KMS-11 (cell line): ENCODE measurements at regions not wholly inside any gene's neighbourhood (a gene's known extent, or its start where the extent isn't known, plus 50 kb on each side); places are given as distances from the start of the nearest gene placed in this dataset.

Source experiments
- H2AFZ ChIP-seq: fragments of 200-600 bp; sonication (generic); 2 replicates; pipeline ENCODE4 v1.6.1; 2016; ENCODE audit warnings: antibody characterized with exemption, mixed run types, low read depth
- H3K27ac ChIP-seq: fragments of 200-600 bp; sonication (generic); 2 replicates; pipeline ENCODE4 v1.6.1; 2016; ENCODE audit warnings: mild to moderate bottlenecking, mixed run types
- H3K27me3 ChIP-seq: fragments of 200-600 bp; sonication (generic); 2 replicates; pipeline ENCODE4 v1.6.1; 2017; ENCODE audit warnings: mild to moderate bottlenecking, low read depth, mixed run types, moderate library complexity; ENCODE audit not compliant: insufficient read depth
- H3K36me3 ChIP-seq: fragments of 200-600 bp; sonication (generic); 2 replicates; pipeline ENCODE4 v1.6.1; 2017; ENCODE audit warnings: mild to moderate bottlenecking, mixed run types; ENCODE audit not compliant: insufficient read depth
- H3K4me1 ChIP-seq: fragments of 200-600 bp; sonication (generic); 2 replicates; pipeline ENCODE4 v1.6.1; 2016; ENCODE audit warnings: mild to moderate bottlenecking, low read depth, mixed run types; ENCODE audit not compliant: poor library complexity, severe bottlenecking
- H3K4me2 ChIP-seq: fragments of 200-600 bp; sonication (generic); 2 replicates; pipeline ENCODE4 v1.7.0; 2016; ENCODE audit warnings: mild to moderate bottlenecking, mixed run types
- H3K4me3 ChIP-seq: fragments of 200-600 bp; sonication (generic); IDR thresholded peaks from 2 replicates; pipeline ENCODE4 v1.6.1; 2017; ENCODE audit warnings: low read depth, low read length, mixed read lengths; ENCODE audit not compliant: insufficient read depth
- H3K79me2 ChIP-seq: fragments of 200-600 bp; sonication (generic); 2 replicates; pipeline ENCODE4 v1.6.1; 2016; ENCODE audit warnings: low read depth, mixed run types; ENCODE audit not compliant: insufficient read depth
- H3K9ac ChIP-seq: fragments of 200-600 bp; sonication (generic); 2 replicates; pipeline ENCODE4 v1.6.1; 2016; ENCODE audit warnings: mild to moderate bottlenecking, mixed run types
- H4K20me1 ChIP-seq: fragments of 200-600 bp; sonication (generic); 2 replicates; pipeline ENCODE4 v1.6.1; 2016; ENCODE audit warnings: mild to moderate bottlenecking, mixed run types; ENCODE audit not compliant: insufficient read depth
- CTCF ChIP-seq: fragments of 200-600 bp; sonication (generic); conservative IDR thresholded peaks from 2 replicates; pipeline ENCODE4 v1.6.1; 2017; ENCODE audit warnings: low read depth, mild to moderate bottlenecking, antibody characterized with exemption, low read length, moderate library complexity, mixed read lengths

GRCh38 chr6:8969747-8970146, 534.4 kb upstream of the SLC35B3 start:
- Histone ChIP-seq H3K4me1 (no peaks in the 10 kb centered on the region), H3K27ac (no peak overlapping the region), H3K4me3 (no peak overlapping the region), H3K9ac (no peak overlapping the region), H4K20me1 (no peaks in the 10 kb centered on the region), H3K79me2 (no peaks in the 10 kb centered on the region), H3K27me3 (no peaks in the 10 kb centered on the region), H3K4me2 (no peak overlapping the region), H3K36me3 (no peaks in the 10 kb centered on the region), H2AFZ (no peak overlapping the region)
- TF ChIP-seq CTCF: no peak

- H3K27me3 ChIP-seq: no peaks in the 10 kb centered on the region
- H3K4me3 ChIP-seq: no peak overlapping the region
- H3K9ac ChIP-seq: no peak overlapping the region
- no peak overlapping the region for H2AFZ ChIP-seq
- no peaks in the 10 kb centered on the region for H3K79me2 ChIP-seq
- H3K4me1 ChIP-seq: no peaks in the 10 kb centered on the region
- no peak overlapping the region for H3K4me2 ChIP-seq
- H3K36me3 ChIP-seq: no peaks in the 10 kb centered on the region
- no peak overlapping the region for H3K27ac ChIP-seq
- no peaks in the 10 kb centered on the region for H4K20me1 ChIP-seq
- TF ChIP-seq CTCF: no peak
Measured at GRCh38 chr6:8958894-8959511, 523.7 kb upstream of the SLC35B3 start.

GRCh38 chr6:8953310-8953709, 518.0 kb upstream of the SLC35B3 start:
- Histone ChIP-seq H3K79me2 (no peaks in the 10 kb centered on the region), H2AFZ (no peak overlapping the region), H4K20me1 (no peaks in the 10 kb centered on the region), H3K27ac (no peak overlapping the region), H3K9ac (no peak overlapping the region), H3K4me2 (no peak overlapping the region), H3K4me1 (no peaks in the 10 kb centered on the region), H3K36me3 (no peaks in the 10 kb centered on the region), H3K27me3 (no peaks in the 10 kb centered on the region), H3K4me3 (no peak overlapping the region)
- no peak for TF ChIP-seq CTCF

- Histone ChIP-seq H3K27ac (no peak overlapping the region), H3K9ac (no peak overlapping the region), H3K79me2 (no peaks in the 10 kb centered on the region), H3K4me1 (no peaks in the 10 kb centered on the region), H3K4me2 (no peak overlapping the region), H3K36me3 (no peaks in the 10 kb centered on the region), H4K20me1 (no peaks in the 10 kb centered on the region), H3K4me3 (no peak overlapping the region), H3K27me3 (no peaks in the 10 kb centered on the region), H2AFZ (no peak overlapping the region)
- no peak for TF ChIP-seq CTCF
Measured at GRCh38 chr6:8948733-8949132, 513.4 kb upstream of the SLC35B3 start.
